Activated CD4-positive, alpha-beta T cell treated with anti-CD3 and anti-CD28 coated beads for 24 hours (primary cell): ENCODE measurements at regions not wholly inside any gene's neighbourhood (a gene's known extent, or its start where the extent isn't known, plus 50 kb on each side); places are given as distances from the start of the nearest gene placed in this dataset.

Source experiments
- DNase-seq, 2 donors: peaks; one replicate each; pipeline ENCODE4 v3.0.0-alpha.2; 2020; ENCODE audit warnings: low read depth in 2 of 2

- no peak for DNase-seq
These were observed 54.9 kb downstream of the MAGEB17 start for GRCh38 chrX:16222151-16222550.

GRCh38 chrX:16223385-16223784 is 56.1 kb downstream of the MAGEB17 start:
- DNase-seq, result no peak

- no peak for DNase-seq
These were observed 71.9 kb downstream of the MAGEB17 start for GRCh38 chrX:16239211-16239610.

- no peak for DNase-seq
These were observed 73.1 kb downstream of the MAGEB17 start for GRCh38 chrX:16240231-16240905.

GRCh38 chrX:16240968-16241367 is 73.7 kb downstream of the MAGEB17 start:
- DNase-seq, result no peak

GRCh38 chrX:16250296-16250695 is 83.0 kb downstream of the MAGEB17 start:
- DNase-seq, result no peak

- no peak for DNase-seq
These were observed 84.5 kb downstream of the MAGEB17 start for GRCh38 chrX:16251782-16252181.

GRCh38 chrX:16258882-16259281 is 91.6 kb downstream of the MAGEB17 start:
- DNase-seq, result no peak

GRCh38 chrX:16267431-16267830 is 100.2 kb downstream of the MAGEB17 start:
- no peak for DNase-seq

GRCh38 chrX:16268206-16268605 is 100.9 kb downstream of the MAGEB17 start:
- DNase-seq, result no peak

GRCh38 chrX:16278927-16279326 is 111.6 kb downstream of the MAGEB17 start:
- DNase-seq, result no peak

GRCh38 chrX:16282209-16282608 is 114.9 kb downstream of the MAGEB17 start:
- DNase-seq, result no peak

GRCh38 chrX:16284842-16285241 is 117.6 kb downstream of the MAGEB17 start:
- no peak for DNase-seq

- DNase-seq, result no peak
These were observed 123.7 kb downstream of the MAGEB17 start for GRCh38 chrX:16290997-16291396.

GRCh38 chrX:16300831-16301230 is 133.6 kb downstream of the MAGEB17 start:
- no peak for DNase-seq

GRCh38 chrX:16304751-16305150 is 137.5 kb downstream of the MAGEB17 start:
- DNase-seq, result no peak

- no peak for DNase-seq
These were observed 137.9 kb downstream of the MAGEB17 start for GRCh38 chrX:16305187-16305586.

GRCh38 chrX:16307950-16308349 is 140.7 kb downstream of the MAGEB17 start:
- DNase-seq, result no peak

- no peak for DNase-seq
These were observed 141.5 kb downstream of the MAGEB17 start for GRCh38 chrX:16308773-16309172.

- no peak for DNase-seq
These were observed 143.0 kb downstream of the MAGEB17 start for GRCh38 chrX:16310326-16310725.

- no peak for DNase-seq
These were observed 144.4 kb downstream of the MAGEB17 start for GRCh38 chrX:16311671-16312070.

- no peak for DNase-seq
These were observed 145.7 kb downstream of the MAGEB17 start for GRCh38 chrX:16312761-16313623.

- DNase-seq, result no peak
These were observed 149.1 kb downstream of the MAGEB17 start for GRCh38 chrX:16316331-16316730.
